GM19452 (cell line): ENCODE measurements at regions not wholly inside any gene's neighbourhood (a gene's known extent, or its start where the extent isn't known, plus 50 kb on each side); places are given as distances from the start of the nearest gene placed in this dataset.
"Not testable (repeated sequence)": the region's sequence is repeated elsewhere in the genome, so short reads cannot be mapped to it uniquely, and the experiment has no call there.

ENCODE experiments used
- ATAC-seq: cut with Tn5 transposase; IDR thresholded peaks from one replicate; pipeline ENCODE4 v1.9.1; 2021; ENCODE audit not compliant: unreplicated experiment

DNA sequence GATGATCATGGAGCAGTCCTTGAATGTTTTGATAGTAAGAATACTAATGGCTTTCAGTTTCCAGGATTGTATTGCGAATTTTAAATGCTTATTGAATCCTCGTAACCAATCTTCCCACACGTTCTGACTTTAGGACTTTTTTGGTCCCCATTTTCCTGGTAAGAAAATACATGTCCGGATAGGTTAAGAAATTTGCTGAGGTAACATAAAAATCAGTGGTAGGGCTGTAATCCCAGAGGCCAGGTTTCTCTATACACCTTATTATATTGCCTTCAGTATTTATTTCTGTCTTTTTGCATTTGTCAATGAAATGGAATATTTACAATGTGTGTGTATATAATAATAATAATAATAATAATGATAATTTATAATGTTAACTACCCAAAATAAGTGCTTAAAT lies 603.2 kb downstream of the TMEM182 start:
- ATAC-seq = no peak

- ATAC-seq = no peak
Observed at GRCh38 chr2:103367877-103368276, 606.0 kb downstream of the TMEM182 start.

DNA sequence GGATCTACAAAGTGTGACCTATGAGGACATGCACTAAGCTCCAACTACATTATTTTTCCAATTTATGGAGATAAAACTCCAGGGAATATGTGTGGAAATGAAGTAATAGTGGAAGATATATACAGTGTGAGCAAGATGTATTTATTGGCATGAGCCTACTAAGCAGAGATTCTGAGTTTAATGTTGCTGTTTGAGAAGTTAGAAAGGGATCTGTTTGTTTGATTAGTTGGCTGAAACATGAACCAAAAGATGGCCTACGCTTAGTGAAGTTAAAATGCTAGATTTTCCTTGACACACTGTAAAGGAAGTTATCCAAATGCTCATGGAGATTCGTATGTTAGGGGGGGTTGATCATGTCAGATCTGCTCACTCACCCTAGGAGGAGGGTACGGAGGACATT lies 621.7 kb downstream of the TMEM182 start:
- ATAC-seq = no peak

DNA sequence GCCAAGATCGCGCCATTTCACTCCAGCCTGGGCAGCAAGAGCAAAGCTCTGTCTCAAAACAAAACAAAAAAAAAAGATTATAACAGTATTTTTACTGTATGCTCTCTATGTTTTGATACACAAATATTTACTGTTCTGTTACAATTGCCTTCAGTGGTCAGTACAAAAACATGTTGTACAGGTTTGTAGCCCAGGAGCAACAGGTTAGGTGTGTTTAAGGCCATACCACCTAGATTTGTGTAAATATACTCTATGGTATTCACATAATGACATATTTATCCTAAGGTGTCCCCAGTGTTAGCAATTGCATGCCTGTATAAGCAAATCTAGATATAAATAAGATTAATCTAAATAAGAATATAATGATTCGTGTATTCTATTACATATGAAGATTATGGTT lies 625.0 kb downstream of the TMEM182 start:
- no peak for ATAC-seq

- no peak for ATAC-seq
Observed at GRCh38 chr2:103387888-103388287, 626.1 kb downstream of the TMEM182 start.

DNA sequence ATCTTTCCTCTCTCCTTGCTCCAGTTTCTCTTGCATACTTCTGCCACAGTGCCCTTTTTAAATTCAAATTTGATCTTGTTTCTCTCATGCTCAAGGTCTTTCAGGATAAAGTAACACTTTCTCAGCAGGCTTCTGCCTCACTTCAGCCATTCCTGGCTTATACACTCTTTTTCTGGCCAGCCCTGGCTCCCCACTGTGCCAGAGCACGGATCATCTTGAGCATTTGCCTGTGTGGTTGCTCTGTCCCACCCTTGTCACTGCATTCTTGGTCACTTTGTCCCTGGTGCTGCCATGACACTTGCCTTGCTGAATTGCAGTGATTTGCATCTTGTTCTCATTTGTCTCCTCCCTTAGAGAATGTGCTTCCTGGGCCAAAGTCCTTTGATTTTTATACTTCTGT lies 634.3 kb downstream of the TMEM182 start:
- no peak for ATAC-seq

DNA sequence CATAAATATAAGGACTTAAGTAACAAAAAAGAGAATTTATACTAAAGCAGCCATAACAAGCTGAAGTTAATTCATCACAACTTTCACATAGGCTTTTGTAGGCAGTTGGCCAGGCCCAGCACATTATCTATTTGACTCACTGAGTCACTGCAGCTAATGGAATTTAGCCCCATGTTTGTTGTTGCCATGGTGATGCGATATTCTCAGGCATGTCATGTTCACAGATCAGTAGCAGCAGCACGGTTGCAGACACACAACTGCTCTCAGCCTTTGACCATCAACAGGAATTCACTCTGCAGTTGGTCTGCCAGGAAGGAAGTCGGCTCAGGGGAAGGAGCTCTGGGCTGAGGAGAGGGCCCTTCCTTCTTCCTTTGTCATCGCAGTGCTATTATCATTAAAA lies 639.8 kb downstream of the TMEM182 start:
- no peak for ATAC-seq

DNA sequence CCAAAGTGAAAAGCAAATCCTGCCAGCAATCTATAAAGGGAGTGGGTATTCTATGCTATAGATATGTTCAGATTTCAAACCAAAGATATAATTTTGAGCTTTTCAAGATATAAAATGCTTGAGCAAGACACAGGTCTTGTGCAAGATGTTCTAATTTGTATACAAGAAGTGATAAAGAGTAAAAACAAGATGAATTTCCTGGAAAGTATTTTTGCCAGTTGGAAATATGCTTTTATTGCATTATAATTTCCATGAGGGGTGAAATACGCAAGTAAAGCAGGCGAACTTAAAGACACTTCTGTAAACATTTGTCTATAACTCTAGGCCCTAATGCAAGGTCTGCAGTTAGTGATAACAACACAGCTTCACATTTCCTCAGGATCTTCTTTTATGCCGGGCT lies 640.5 kb downstream of the TMEM182 start:
- no peak for ATAC-seq

DNA sequence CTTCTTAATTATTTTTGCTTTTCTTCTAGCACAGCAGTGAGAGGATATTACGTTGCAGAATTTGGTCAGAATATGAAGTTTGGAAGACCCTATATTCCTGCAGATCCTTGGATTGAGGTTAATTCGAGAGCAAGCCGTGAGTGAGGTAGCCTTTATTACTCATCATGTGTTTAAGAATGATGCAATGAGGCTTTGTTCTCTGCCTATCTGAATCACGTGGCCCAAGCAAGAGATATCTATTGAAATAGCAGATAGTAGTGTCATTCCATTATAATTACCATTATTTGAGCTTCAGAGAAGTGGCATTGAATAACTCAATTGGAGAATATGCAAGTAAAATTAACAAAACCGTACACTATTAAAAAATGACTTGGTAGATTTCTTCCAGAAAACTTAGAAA lies 641.1 kb downstream of the TMEM182 start:
- no peak for ATAC-seq

- not testable (repeated sequence) for ATAC-seq
Observed at GRCh38 chr2:103403388-103403787, 641.6 kb downstream of the TMEM182 start.

GRCh38 chr2:103410221-103410620 lies 648.4 kb downstream of the TMEM182 start:
- ATAC-seq = no peak

DNA sequence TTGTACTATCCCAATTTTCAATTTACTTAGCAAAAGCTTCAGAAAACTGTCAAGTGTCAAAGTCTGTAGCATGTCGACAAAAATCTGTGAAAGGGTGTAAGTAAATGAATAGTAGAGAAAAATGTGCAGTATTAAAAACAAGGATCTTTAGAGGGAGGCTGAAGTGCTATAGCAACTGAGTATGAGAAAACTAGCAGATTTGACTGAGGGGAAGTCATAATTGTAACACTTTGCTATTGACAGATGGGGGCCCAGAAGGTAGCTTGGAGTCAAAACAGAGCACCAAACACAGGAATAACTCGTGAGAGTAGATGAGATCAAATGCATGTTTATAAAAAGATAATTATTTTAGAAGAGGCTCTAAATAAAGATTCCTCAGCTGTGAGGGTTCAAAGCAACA lies 657.7 kb downstream of the TMEM182 start:
- no peak for ATAC-seq

DNA sequence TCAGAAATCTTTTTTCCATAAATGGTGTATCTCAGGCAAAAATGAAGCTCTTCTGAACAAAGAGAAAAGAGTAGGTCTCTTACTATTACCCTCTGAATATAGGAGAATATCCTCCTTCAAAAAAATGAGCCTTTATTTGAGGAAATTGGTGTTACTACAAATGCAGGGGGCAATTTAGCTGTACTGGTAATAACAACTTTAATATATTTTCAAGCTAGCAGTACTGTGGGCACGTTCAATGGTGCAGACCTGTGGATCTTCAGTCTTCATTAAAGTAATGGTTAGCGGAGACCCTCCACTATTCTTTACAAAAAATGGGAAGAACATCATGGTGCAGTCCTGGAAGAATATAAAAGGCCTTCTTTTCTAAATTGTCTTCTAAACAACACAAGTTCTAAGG lies 661.3 kb downstream of the TMEM182 start:
- ATAC-seq = no peak

DNA sequence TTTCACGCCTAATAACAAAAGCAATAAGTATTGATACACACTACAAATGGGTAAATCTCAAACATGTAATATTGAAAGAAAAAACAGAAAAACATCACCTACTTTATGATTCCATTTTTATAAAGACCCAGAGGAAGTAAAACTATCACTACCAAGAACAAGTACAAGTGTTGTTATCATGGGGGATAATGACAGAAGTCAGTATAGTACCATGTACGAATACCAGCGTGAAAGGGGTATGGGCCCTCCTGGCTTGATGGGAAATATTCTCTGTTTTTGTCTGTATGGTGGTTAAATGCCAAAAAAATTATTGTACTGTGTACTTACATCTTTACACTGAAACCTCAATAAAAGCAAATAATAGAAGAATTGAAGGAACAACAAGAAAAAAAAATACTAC lies 665.7 kb downstream of the TMEM182 start:
- no peak for ATAC-seq

- no peak for ATAC-seq
Observed at GRCh38 chr2:103430191-103430590, 668.4 kb downstream of the TMEM182 start.

DNA sequence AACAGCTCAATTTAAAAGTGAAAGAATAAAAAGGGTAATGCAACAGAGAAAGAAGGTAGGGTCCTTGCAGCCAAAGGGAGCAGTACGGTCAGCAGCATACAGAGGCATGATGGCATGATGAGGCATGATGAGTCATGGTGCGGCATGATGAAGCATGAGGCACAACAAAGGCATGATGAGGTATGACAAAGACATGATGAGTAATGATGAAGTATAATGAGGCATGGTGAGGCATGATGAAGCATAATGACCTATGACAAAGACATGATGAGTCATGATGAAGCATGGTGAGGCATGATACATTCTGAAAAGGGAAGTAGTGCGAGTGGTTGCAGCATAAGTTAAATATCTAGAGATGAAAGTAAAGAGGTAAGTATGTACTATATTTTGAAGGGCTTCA lies 673.2 kb downstream of the TMEM182 start:
- no peak for ATAC-seq

GRCh38 chr2:103437161-103437560 lies 675.3 kb downstream of the TMEM182 start:
- ATAC-seq = no peak

DNA sequence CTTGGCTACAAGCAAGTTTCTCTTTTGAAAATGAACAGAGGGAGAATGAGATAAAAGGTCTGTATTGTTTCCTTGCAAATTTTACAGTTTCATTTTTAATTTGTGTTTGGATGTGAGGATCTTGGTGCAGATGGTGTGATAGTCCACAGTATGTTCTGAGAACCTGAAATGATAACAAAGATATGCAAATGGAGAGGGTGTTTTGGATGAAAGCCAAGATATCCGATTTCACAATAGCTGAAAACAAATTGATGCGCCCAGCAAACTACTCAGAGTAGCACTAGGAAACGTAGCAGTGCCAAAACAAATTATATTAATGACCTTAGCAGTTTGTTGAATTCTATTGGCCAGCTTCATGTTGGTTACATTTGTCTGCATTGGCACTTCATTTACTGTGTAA lies 683.5 kb downstream of the TMEM182 start:
- ATAC-seq = no peak

- no peak for ATAC-seq
Observed at GRCh38 chr2:103448495-103448894, 686.7 kb downstream of the TMEM182 start.

- ATAC-seq = no peak
Observed at GRCh38 chr2:103451283-103451682, 689.5 kb downstream of the TMEM182 start.

DNA sequence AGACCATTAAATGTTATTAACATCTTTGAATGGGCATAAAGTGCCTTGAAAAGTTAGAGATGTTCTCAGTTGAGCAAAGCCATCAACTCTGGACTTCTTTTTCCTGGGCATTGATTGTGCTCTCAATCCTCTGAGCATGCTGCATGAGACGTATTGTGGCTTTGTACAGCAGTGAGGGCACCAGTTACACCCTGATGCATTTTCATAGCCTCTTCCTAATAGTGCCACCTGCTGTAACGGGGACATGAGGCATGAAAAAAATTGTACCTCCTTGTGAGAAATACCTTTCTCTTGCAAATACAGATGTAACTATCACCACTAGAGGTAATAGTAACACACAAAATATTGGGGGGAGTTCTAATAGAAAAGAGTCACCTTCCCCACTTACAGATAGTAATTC lies 697.5 kb downstream of the TMEM182 start:
- ATAC-seq = no peak

GRCh38 chr2:103462101-103462500 lies 700.3 kb downstream of the TMEM182 start:
- no peak for ATAC-seq

- no peak for ATAC-seq
Observed at GRCh38 chr2:103462712-103463111, 700.9 kb downstream of the TMEM182 start.

- ATAC-seq = no peak
Observed at GRCh38 chr2:103464831-103465230, 703.0 kb downstream of the TMEM182 start.
